Immature natural killer cell (primary cell): ENCODE measurements at regions not wholly inside any gene's neighbourhood (a gene's known extent, or its start where the extent isn't known, plus 50 kb on each side); places are given as distances from the start of the nearest gene placed in this dataset.

Experiments
- DNase-seq, 3 donors: peaks; one replicate each; pipeline ENCODE4 v3.0.0; 2022; ENCODE audit warnings: mixed read lengths in 1 of 3
- H3K27ac Mint-ChIP-seq, 6 donors: one replicate each; pipeline ENCODE4 v1.8.0; 2020; ENCODE audit warnings: mixed read lengths in 6 of 6, mild to moderate bottlenecking in 5 of 6, inconsistent platforms in 4 of 6, moderate library complexity in 3 of 6
- H3K27me3 Mint-ChIP-seq, 3 donors: one replicate each; pipeline ENCODE4 v1.8.0; 2020 to 2021; ENCODE audit warnings: low read depth in 3 of 3, mild to moderate bottlenecking in 3 of 3, mixed read lengths in 3 of 3, moderate library complexity in 3 of 3, inconsistent platforms in 1 of 3
- H3K36me3 Mint-ChIP-seq, 3 donors: one replicate each; pipeline ENCODE4 v1.8.0; 2020; ENCODE audit warnings: mixed read lengths in 3 of 3, inconsistent platforms in 2 of 3, mild to moderate bottlenecking in 2 of 3
- H3K4me1 Mint-ChIP-seq, 2 donors: one replicate each; pipeline ENCODE4 v1.8.0; 2020; ENCODE audit warnings: inconsistent platforms in 2 of 2, mild to moderate bottlenecking in 2 of 2, mixed read lengths in 2 of 2, moderate library complexity in 1 of 2
- H3K4me3 Mint-ChIP-seq, 5 donors: one replicate each; pipeline ENCODE4 v1.8.0; 2020; ENCODE audit warnings: mild to moderate bottlenecking in 5 of 5, mixed read lengths in 5 of 5, inconsistent platforms in 3 of 5, moderate library complexity in 3 of 5
- H3K9me3 Mint-ChIP-seq, 6 donors: one replicate each; pipeline ENCODE4 v1.8.0; 2020; ENCODE audit warnings: mild to moderate bottlenecking in 6 of 6, mixed read lengths in 6 of 6, inconsistent platforms in 4 of 6, moderate library complexity in 3 of 6

GRCh38 chr18:39751161-39751560 is 2185.6 kb upstream of the CELF4 start:
- H3K9me3 Mint-ChIP-seq, result peaks cover 15 to 45% (median 29%) of the 10 kb centered on the region in 6 donors
- H3K4me3 Mint-ChIP-seq, result no peak overlapping the region
- no peak overlapping the region for H3K27ac Mint-ChIP-seq
- H3K27me3 Mint-ChIP-seq, result peaks cover 0 to 1% (median 0%) of the 10 kb centered on the region in 3 donors
- H3K36me3 Mint-ChIP-seq, result peaks cover 0 to 2% (median 0%) of the 10 kb centered on the region in 3 donors
- H3K4me1 Mint-ChIP-seq, result no peaks in the 10 kb centered on the region
- DNase-seq, result no peak

GRCh38 chr18:39749154-39749553 is 2183.6 kb upstream of the CELF4 start:
- Mint-ChIP-seq H3K36me3 (no peaks in the 10 kb centered on the region), H3K4me3 (no peak overlapping the region), H3K27me3 (peaks cover 0 to 1% (median 0%) of the 10 kb centered on the region in 3 donors), H3K4me1 (no peaks in the 10 kb centered on the region), H3K9me3 (peaks cover 3 to 32% (median 15%) of the 10 kb centered on the region in 6 donors), H3K27ac (no peak overlapping the region)
- DNase-seq, result no peak

- Mint-ChIP-seq H3K36me3 (no peaks in the 10 kb centered on the region), H3K4me1 (no peaks in the 10 kb centered on the region), H3K4me3 (no peak overlapping the region), H3K27me3 (peaks cover 0 to 1% (median 0%) of the 10 kb centered on the region in 3 donors), H3K9me3 (peaks cover 3 to 32% (median 11%) of the 10 kb centered on the region in 6 donors), H3K27ac (no peak overlapping the region)
- DNase-seq, result no peak
Measured at GRCh38 chr18:39748727-39749126, 2183.1 kb upstream of the CELF4 start.

- no peak overlapping the region for H3K4me3 Mint-ChIP-seq
- H3K27me3 Mint-ChIP-seq, result peaks cover 0 to 1% (median 0%) of the 10 kb centered on the region in 3 donors
- DNase-seq, result no peak
- no peaks in the 10 kb centered on the region for H3K36me3 Mint-ChIP-seq
- peaks cover 5 to 21% (median 6%) of the 10 kb centered on the region in 6 donors for H3K9me3 Mint-ChIP-seq
- H3K4me1 Mint-ChIP-seq, result no peaks in the 10 kb centered on the region
- no peak overlapping the region for H3K27ac Mint-ChIP-seq
Measured at GRCh38 chr18:39746201-39746600, 2180.6 kb upstream of the CELF4 start.

- Mint-ChIP-seq H3K27ac (no peak overlapping the region), H3K36me3 (no peaks in the 10 kb centered on the region), H3K27me3 (peaks cover 0 to 1% (median 0%) of the 10 kb centered on the region in 3 donors), H3K4me1 (no peaks in the 10 kb centered on the region), H3K4me3 (no peak overlapping the region), H3K9me3 (peaks cover 2 to 14% (median 6%) of the 10 kb centered on the region in 6 donors)
- no peak for DNase-seq
Measured at GRCh38 chr18:39743463-39743862, 2177.9 kb upstream of the CELF4 start.

- Mint-ChIP-seq H3K4me3 (no peak overlapping the region), H3K27ac (no peak overlapping the region), H3K27me3 (no peaks in the 10 kb centered on the region), H3K36me3 (no peaks in the 10 kb centered on the region), H3K9me3 (peaks cover 0 to 7% (median 4%) of the 10 kb centered on the region in 6 donors), H3K4me1 (no peaks in the 10 kb centered on the region)
- no peak for DNase-seq
Measured at GRCh38 chr18:39741755-39742466, 2176.3 kb upstream of the CELF4 start.

GRCh38 chr18:39737869-39738268 is 2172.3 kb upstream of the CELF4 start:
- H3K4me3 Mint-ChIP-seq, result no peak overlapping the region
- H3K36me3 Mint-ChIP-seq, result no peaks in the 10 kb centered on the region
- no peak for DNase-seq
- no peak overlapping the region for H3K27ac Mint-ChIP-seq
- no peaks in the 10 kb centered on the region for H3K4me1 Mint-ChIP-seq
- peaks cover 6 to 24% (median 7%) of the 10 kb centered on the region in 6 donors for H3K9me3 Mint-ChIP-seq
- no peaks in the 10 kb centered on the region for H3K27me3 Mint-ChIP-seq

GRCh38 chr18:39732918-39733317 is 2167.3 kb upstream of the CELF4 start:
- no peak for DNase-seq
- Mint-ChIP-seq H3K27ac (no peak overlapping the region), H3K27me3 (no peaks in the 10 kb centered on the region), H3K9me3 (peaks cover 5 to 35% (median 12%) of the 10 kb centered on the region in 6 donors), H3K36me3 (no peaks in the 10 kb centered on the region), H3K4me3 (no peak overlapping the region), H3K4me1 (no peaks in the 10 kb centered on the region)

- no peaks in the 10 kb centered on the region for H3K36me3 Mint-ChIP-seq
- no peak overlapping the region for H3K27ac Mint-ChIP-seq
Measured at GRCh38 chr18:39730606-39731005, 2165.0 kb upstream of the CELF4 start.

GRCh38 chr18:39724652-39725051 is 2159.1 kb upstream of the CELF4 start:
- H3K9me3 Mint-ChIP-seq, result peaks cover 6 to 27% (median 8%) of the 10 kb centered on the region in 6 donors
- no peak for DNase-seq
- H3K36me3 Mint-ChIP-seq, result peaks cover 0 to 4% (median 0%) of the 10 kb centered on the region in 3 donors
- H3K4me1 Mint-ChIP-seq, result no peaks in the 10 kb centered on the region
- peaks cover 0 to 1% (median 0%) of the 10 kb centered on the region in 3 donors for H3K27me3 Mint-ChIP-seq
- no peak overlapping the region for H3K4me3 Mint-ChIP-seq
- no peak overlapping the region for H3K27ac Mint-ChIP-seq

More at GRCh38 chr18:39730606-39731005, 2165.0 kb upstream of the CELF4 start:
- H3K27me3 Mint-ChIP-seq, result no peaks in the 10 kb centered on the region
- peaks cover 6 to 35% (median 11%) of the 10 kb centered on the region in 6 donors for H3K9me3 Mint-ChIP-seq
- H3K4me3 Mint-ChIP-seq, result no peak overlapping the region
- H3K4me1 Mint-ChIP-seq, result no peaks in the 10 kb centered on the region
- no peak for DNase-seq

GRCh38 chr18:39721712-39722111 is 2156.1 kb upstream of the CELF4 start:
- Mint-ChIP-seq H3K4me3 (no peak overlapping the region), H3K27me3 (peaks cover 0 to 1% (median 0%) of the 10 kb centered on the region in 3 donors), H3K27ac (no peak overlapping the region), H3K9me3 (peaks cover 3 to 24% (median 12%) of the 10 kb centered on the region in 6 donors), H3K4me1 (no peaks in the 10 kb centered on the region), H3K36me3 (peaks cover 0 to 4% (median 0%) of the 10 kb centered on the region in 3 donors)
- no peak for DNase-seq

GRCh38 chr18:39713961-39714360 is 2148.4 kb upstream of the CELF4 start:
- Mint-ChIP-seq H3K27me3 (peaks cover 0 to 2% (median 0%) of the 10 kb centered on the region in 3 donors), H3K36me3 (no peaks in the 10 kb centered on the region), H3K27ac (no peak overlapping the region), H3K4me3 (no peak overlapping the region), H3K4me1 (no peaks in the 10 kb centered on the region), H3K9me3 (peaks cover 5 to 37% (median 8%) of the 10 kb centered on the region in 6 donors)
- no peak for DNase-seq

- H3K36me3 Mint-ChIP-seq, result peaks cover 0 to 3% (median 0%) of the 10 kb centered on the region in 3 donors
- H3K4me1 Mint-ChIP-seq, result no peaks in the 10 kb centered on the region
- no peak overlapping the region for H3K27ac Mint-ChIP-seq
- no peak for DNase-seq
- peaks cover 0 to 2% (median 0%) of the 10 kb centered on the region in 3 donors for H3K27me3 Mint-ChIP-seq
- H3K4me3 Mint-ChIP-seq, result no peak overlapping the region
- H3K9me3 Mint-ChIP-seq, result peaks cover 2 to 54% (median 8%) of the 10 kb centered on the region in 6 donors
Measured at GRCh38 chr18:39711701-39712100, 2146.1 kb upstream of the CELF4 start.

- no peak for DNase-seq
- Mint-ChIP-seq H3K27me3 (no peaks in the 10 kb centered on the region), H3K27ac (no peak overlapping the region), H3K4me1 (no peaks in the 10 kb centered on the region), H3K36me3 (peaks cover 0 to 3% (median 0%) of the 10 kb centered on the region in 3 donors), H3K9me3 (peaks cover 2 to 70% (median 8%) of the 10 kb centered on the region in 6 donors), H3K4me3 (no peak overlapping the region)
Measured at GRCh38 chr18:39705362-39705761, 2139.8 kb upstream of the CELF4 start.
